GM18519 (cell line): ENCODE measurements at regions not wholly inside any gene's neighbourhood (a gene's known extent, or its start where the extent isn't known, plus 50 kb on each side); places are given as distances from the start of the nearest gene placed in this dataset.
"Not testable (repeated sequence)": the region's sequence is repeated elsewhere in the genome, so short reads cannot be mapped to it uniquely, and the experiment has no call there.

Experiments
- ATAC-seq: cut with Tn5 transposase; IDR thresholded peaks from one replicate; pipeline ENCODE4 v1.9.1; 2021; ENCODE audit warnings: mild to moderate bottlenecking, moderate library complexity; ENCODE audit not compliant: unreplicated experiment, low FRiP score

DNA sequence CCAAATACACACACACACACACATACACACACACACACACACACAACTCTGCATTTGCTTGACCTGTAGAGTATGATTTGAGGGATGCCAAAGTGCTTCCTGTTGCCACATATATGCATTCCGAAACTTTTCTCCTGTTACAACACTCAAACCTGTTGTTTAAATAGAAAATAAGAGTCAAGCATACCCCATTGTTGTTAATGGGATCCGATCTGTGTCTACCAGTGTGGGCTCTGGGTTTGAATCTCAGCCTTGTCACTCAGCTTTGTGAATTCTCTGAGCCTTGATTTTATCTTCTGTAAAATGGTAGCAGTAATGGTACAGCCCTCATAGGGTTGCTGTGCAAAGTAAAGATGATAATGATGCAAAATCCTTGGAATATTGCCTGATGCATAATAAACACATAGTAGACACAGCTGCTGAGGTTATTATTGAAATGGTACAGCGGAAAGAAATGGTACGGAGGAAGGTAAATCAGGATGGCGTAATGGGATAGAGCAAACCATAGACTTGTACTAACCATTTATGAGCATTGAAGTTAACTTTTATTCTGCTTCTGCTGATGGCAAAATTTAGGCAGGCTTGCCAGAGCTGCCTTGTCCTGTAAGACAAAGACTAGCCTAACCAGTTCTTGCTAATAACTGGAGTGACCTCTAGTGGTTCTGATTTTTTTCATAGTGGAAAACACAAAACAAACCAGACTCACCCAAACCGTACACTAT lies 113.5 kb upstream of the PHACTR1 start:
- ATAC-seq = no peak

DNA sequence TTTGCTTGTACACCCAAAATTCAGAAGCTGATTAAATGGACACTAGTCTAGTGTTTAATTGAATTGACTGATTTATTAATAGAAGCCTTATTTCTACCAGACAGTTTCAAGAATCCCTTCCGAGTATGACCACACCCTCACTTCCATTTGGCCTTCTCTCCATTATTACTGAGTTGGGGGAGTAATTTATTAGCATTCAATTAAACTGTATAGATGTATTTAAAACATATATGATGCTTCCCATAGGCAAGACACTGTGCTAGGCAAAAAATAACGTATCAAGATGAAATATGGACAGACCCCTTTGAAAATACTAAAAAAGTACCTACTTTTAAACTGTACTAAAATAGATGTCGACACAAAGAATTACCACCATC lies 112.9 kb upstream of the PHACTR1 start:
- no peak for ATAC-seq

DNA sequence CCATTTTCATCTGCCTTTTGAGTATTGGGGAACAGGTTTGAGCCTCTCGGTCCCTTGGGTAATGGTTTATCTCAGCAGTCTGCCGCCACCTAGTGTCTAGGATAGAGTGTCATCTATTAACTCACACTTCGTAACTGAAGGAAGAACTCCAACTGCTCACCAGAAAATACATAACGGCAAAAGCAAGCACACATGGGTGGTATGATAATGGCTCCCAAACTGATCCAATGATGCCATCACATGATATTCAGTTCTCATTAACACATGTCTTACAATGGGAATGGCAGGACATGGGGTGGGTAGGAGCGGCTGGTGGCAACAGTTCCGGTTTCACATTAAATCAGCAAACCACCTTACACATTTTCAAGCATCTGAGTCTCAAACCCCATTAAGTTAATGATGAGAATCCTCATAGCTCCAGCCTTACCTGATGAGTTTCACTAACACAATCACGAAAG lies 110.7 kb upstream of the PHACTR1 start:
- ATAC-seq = no peak

DNA sequence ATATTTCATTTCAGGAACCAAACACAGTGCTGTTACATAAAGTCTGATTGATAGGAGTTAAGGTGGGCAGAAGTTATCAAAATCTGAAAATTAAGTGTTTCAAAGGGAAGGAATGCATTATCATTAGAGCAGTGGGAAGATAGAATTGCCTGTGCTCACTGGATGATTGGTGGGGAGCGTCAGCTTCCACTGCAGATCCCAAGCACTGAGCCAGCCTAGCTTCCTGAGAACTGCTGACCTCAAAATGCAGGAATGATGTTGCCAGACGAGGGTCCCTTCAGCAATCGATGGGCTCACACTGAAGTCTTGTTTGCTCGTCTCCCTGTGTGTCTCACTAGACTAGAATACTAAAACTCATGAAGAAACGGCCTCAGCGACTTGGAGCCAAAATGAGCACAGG lies 110.0 kb upstream of the PHACTR1 start:
- ATAC-seq = no peak

DNA sequence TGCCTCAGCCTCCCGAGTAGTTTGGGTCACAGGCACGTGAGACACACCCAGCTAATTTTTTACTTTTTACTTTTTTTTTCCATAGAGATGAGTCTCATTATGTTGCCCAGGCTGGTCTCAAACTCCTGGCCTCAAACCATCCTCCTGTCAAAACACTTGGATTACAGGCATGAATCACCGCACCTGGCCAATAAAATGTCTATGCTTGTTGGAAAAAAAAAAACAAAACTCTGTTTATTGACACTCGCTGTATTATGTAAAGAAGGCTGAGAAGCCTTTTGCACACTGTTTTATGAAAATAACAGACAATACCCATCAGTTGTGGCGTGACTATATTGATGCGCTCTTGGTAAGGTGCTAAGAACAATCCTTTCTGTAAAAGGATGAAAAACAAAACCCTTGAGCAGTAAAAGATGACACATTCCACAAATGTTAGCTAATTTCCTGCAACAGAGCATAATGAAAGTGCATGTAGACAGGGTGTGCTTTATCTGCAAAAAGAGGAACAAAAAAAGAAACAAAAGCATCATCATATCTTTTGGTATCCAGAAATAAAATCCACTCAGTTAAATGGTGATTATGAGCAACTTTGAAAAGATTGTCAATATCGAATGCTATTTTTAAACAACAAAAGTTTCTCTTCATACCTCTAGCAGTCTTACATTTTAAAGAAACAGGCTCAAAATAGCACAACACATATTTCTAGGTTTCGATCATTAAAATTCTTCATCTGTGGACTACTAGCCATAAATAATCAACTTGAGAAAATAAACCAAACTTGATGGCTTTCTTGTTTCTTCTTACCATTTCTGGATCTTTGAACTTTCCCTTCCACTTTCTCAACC lies 108.3 kb upstream of the PHACTR1 start:
- peak; percentile 79 for ATAC-seq

DNA sequence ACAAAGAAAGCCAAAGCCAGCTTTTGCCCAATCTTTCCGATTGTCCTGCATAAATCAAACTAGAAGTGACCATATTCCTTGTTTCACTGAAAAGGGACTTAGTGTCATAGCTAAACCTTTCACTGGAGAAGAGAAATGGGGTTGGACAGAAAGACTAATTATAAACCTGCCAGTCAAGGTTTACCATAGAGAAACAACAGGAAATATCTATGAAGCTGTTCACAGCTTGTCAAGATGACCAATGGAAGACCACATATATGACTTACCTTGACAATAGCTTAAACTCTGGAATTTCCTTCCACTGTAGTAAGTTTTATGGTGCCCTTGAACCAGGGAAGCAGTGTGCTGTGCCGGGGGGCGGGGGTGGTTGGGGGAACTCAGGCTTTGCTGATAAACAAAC lies 107.7 kb upstream of the PHACTR1 start:
- peak; percentile 21 for ATAC-seq

DNA sequence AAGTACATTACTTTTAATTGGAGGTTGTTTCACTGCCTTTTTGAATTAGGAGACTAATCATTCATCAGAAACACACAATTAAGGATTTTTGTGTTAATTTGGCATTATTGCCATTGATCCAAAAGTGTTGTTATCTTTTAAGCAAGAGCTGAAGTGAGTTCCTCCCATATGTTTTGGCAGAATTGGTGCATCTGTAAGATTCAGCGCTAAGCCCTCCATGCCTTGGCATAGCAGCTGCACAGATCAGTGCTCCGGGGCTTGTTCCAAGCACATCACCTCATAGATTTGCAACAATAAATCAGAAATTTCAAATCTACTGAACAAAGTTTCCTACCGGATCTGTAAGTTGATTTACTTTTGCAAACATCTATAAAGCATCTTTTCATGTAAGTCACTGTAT lies 106.8 kb upstream of the PHACTR1 start:
- no peak for ATAC-seq

DNA sequence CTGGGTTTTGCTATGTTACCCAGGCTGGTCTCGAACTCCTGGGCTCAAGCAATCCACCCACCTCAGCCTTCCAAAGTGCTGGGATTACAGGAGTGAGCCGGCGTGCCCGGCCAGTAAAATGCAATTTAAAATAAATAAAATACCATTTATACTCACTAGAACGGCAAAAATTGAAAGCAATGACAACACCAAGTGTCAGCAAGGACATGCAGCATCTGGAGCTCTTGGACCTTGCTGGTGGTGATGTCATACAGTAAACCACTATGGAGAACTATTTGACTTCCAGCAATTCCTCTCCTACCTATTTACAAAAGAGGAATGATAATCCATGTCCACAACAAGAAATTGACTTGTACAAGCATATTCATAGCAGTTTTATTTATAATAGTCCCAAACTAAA lies 105.7 kb upstream of the PHACTR1 start:
- no peak for ATAC-seq

DNA sequence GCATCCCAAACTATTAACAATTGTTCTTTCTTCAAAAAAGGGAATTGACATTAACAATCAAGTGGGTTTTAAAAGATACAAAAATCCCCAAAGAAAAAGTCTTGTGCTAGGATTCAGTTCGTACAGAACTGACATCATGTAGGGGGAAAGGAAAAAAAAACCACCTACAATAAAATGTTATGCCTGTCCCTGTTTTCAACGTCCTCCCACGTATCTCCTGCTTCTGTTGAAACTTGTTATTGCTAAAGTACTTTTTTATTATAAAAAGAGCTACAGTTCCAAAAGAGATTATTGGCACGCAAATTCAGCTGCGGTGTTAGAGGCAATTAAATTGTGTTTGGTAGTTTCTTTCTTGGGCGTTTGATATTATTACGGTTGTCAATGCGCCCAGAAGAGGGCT lies 102.8 kb upstream of the PHACTR1 start:
- ATAC-seq = no peak

DNA sequence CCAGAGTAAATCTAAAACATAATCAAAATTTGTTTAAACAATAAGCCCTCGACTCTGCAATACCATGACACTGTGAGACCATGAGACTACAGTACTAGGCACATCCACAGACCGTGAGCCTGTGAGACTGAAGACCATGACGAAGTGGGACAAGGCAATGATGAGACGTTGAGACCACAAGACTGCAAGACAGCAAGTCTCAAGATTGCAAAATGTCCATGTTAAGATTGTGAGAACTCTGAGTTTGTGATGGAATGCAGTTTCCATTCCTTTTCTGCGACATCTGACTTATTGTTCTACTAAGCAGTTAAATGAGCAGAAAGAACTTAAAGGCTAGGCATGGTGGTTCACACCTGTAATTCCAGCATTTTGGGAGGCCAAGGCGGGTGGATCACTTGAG lies 102.1 kb upstream of the PHACTR1 start:
- no peak for ATAC-seq

DNA sequence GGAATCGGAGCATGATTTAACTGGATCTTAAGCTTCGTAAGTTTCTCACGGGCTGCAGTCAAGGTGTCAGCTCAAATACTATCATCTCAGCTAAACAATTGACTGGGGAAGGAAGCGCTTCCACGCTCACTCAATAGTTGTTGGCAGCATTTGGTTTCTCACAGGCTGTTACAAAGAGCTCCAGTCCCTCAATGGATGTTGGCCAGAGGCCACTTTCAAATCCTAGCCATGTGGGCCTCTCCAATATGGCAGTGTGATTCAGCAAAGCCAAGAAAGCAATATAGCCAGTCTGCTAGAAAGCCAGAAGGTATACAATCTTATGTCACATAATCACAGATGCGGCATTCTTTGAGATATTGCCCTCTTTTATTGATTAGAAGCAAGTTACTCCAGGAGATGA lies 98.3 kb upstream of the PHACTR1 start:
- no peak for ATAC-seq

DNA sequence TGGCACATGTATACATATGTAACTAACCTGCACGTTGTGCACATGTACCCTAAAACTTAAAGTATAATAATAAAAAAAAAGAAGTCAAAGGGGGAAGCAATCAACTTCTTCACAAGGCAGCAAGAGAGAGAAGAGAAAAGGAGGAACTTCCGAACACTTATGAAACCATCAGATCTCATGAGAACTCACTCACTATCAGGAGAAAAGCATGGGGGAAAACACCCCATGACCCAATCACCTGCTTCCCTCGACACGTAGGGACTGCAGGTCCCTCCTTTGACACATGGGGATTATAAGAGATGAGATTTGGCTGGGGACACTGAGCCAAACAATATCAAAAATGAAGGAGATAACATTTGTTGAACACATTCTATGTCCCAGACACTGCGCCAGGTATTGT lies 94.8 kb upstream of the PHACTR1 start:
- ATAC-seq = no peak

DNA sequence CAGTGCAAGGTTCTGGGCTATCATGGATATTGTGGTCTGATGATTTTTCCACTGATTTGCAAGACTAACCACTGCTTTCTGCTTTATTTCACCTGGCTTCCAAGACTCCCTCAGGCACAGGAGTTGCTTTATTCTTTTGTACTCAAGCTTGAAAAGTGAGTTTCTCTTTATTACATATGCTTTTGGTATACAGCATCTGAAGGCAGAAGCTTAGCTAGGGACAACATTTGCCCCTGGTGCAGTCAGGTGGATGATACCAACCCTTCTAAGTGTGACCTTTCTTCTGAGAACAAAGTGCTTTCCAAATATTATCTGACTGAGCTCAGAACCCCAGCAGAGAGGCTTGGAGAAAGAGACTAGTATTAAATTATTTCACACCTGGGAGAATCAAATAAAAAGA lies 94.0 kb upstream of the PHACTR1 start:
- ATAC-seq = no peak

DNA sequence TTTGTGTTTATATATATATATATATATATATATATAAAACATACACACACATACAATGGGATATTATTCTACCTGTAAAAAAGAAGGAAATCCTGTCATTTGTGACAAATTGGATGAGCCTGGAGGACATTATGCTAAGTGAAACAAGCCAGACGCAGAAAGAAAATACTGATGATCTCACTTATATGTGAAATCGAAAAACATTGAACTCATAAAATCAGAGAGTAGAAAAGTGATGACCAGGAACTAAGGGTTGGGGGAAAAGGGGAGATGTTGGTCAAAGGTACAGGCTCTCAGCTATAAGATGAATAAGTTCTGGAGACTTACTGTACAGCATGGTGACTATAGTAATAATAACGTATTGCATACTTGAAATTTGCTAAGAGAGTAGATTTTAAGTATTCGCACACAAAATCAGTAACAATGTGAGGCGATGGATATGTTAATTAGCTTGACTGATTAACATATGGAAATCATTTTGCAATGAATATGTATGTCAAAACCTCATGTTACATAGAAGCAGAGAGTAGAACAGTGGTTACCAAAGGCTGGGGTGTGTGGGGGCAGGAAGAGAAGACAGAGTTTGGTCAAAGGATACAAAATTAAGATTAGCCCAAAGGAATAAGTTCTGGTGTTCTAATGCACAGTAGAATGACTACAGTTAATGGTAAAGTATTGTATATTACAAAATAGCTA lies 92.3 kb upstream of the PHACTR1 start:
- no peak for ATAC-seq

DNA sequence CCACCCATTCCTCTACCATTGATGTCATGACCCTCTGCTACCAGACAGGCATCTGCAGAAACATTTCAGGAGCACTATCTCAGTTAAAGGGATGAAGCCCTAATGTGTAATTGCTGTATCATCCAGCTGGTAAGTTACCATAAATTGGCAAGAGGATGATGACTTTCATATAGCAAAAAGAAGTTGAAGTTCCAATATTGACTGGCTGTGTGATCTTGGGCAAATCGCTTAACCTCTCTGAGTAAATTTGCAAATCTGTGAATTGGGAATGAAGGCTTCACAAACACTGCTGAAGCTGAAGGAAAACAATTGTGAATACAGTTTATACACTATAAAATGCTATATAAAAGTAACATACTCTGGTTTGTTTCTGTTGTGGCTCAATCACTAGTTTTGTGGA lies 89.5 kb upstream of the PHACTR1 start:
- no peak for ATAC-seq

DNA sequence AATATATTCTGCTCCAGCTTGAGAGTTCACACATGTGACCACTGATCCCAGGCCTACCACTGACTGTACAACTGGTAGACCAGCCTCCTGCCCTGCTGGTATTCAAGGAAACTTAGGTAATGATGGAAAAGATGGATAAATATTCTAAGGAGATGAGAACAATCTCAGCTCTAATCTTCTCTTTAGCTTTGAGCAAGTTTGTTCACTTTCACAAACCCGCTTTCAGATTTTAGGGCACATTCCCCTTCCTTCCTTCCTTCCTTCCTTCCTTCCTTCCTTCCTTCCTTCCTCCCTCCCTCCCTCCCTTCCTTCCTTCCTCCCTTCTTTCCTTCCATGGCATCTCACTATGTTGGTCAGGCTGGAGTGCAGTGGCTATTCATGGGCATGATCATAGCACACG lies 88.2 kb upstream of the PHACTR1 start:
- ATAC-seq = no peak

DNA sequence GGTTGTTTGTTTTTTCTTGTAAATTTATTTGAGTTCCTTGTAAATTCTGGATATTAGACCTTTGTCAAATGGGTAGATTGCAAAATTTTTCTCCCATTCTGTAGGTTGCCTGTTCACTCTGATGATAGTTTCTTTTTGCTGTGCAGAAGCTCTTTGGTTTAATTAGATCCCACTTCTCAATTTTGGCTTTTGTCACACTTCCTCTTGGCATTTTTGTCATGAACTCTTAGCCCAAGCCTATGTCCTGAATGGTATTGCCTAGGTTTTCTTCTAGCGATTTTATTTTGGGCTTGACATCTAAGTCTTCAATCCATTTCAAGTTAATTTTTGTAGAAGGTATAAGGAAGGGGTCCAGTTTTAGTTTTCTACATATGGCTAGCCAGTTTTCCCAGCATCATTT lies 82.8 kb upstream of the PHACTR1 start:
- not testable (repeated sequence) for ATAC-seq

DNA sequence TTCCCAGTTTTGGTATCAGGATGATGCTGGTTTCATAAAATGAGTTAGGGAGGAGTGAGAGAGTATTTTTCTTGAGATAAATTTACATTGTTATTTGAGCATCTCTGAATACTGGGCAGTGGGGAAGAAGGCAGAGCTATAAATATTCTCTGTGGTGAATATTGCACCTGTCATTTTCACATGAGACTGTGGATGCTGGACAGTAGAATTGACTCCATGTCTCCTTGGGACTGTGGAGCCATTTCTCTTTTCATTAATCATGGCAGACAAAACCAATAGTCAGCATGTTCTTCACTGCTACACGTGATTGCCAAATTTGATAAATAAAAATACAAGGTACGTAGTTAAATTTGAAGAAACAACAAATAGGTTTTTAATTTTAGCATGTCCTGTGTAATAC lies 81.2 kb upstream of the PHACTR1 start:
- no peak for ATAC-seq

DNA sequence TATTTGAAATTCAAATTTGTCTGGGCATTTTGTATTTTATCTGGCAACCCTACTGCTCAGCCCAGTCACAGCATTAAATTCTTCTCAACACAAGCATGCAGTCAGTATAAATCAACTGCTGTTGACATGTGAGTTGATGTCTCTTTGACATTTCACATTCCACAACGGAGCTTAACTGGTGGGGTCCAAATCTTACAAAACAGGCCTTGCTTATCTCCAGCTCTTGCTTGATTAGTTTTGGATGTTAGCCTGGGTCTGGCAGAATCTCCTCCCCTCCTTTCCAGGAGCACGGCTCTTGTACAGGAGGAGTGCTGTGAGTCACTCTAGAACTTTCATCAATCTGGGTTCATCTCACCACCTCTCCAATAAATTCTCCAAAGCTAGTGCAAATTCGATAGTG lies 80.8 kb upstream of the PHACTR1 start:
- no peak for ATAC-seq

DNA sequence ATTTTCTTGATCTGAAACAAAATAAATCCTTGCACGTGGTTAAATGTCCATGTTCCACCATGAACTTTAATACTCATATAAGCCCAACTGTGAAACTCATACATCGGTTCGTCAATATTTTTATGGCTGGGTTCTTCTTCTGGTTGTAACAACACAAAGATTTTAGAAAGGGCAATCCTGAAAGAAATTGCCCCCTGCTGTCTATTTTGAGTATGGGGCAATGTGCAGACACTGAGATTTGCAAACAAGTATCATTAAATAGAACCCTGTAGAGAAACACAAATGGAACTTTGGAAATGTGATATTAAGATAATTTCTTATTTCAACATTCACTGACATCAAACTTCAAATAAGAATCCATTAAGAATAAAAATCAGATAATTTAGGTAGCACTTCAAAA lies 80.2 kb upstream of the PHACTR1 start:
- no peak for ATAC-seq

DNA sequence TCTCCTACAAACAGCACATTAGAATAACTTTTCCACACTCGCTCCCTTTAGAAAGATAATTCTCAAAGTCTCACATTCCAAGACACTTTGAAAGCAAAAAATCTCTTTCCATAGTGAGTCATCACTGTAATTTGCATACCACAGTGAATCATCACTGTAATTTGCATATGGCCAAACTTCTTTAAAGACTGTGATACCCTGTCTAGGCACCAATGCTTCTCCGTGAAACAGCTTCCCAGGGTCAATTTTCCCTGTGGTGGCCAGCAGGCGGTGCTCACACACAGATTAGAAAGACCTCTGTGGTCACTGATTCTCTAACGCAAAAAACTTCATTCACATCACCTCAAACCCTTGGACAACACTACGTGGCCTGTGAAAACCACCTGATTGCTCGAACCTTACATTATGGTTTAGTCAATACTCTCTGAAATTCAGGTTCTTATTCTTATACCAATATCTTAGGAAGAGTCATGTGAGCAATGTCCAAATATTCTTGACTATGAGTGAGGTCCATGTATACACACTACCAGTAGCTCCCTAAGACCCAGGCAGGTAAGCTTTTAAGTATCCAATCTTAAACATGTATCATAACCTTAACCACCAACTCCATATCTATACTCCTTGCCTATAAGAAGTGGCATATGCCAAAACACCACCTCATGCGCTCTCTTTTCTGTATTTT lies 78.5 kb upstream of the PHACTR1 start:
- ATAC-seq = peak; percentile 49
